ENCODE measurements at regions not wholly inside any gene's neighbourhood (a gene's known extent, or its start where the extent isn't known, plus 50 kb on each side); places are given as distances from the start of the nearest gene placed in this dataset.

DNA sequence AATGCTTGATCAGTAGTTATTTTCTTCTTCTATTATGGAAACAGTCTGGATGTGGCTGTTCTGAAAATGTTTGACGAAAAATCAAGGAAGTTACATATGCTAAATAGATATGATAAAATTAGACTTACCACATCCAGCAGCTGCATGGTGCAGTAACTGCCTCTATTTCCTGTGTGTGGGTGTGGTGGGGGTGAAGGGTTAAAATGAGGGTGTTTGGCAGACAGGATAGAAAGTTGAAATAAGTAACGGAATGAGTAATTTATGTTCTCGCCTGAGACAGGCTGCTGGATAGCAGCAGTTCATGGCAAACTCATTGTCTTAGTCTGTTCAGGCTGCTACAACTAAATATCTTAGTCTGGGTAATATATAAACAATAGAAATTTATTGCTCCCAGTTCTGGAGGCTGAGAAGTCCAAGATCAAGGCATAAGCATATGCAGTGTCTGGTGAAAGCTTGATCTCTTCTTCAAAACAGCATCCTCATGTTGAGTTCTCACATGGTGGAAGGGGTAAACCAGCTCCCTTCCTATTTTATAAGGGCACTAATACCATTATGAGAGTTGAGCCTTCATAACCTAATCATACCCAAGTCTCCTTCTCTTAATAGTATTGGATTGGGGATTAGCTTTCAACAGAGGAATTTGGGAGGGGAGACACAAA, 1248.9 kb downstream of the SLITRK5 start:
- H3K27ac Mint-ChIP-seq: no peak overlapping the region
- peaks cover 6% of the 10 kb centered on the region for H3K4me1 Mint-ChIP-seq (ENCODE audit: low read depth)
- no peaks in the 10 kb centered on the region for H3K36me3 Mint-ChIP-seq (ENCODE audit: low read depth)
- no peaks in the 10 kb centered on the region for H3K27me3 Mint-ChIP-seq (ENCODE audit: low read depth)
- H3K9me3 Mint-ChIP-seq: peaks cover 2% of the 10 kb centered on the region
- peak; percentile 54 for DNase-seq
- CTCF ChIA-PET: interaction anchor here (0.5 kb wide), 1 partner anchor 29 kb away, joined by 3 read pairs; no protein-coding TSS in a partner anchor
- H3K4me3 Mint-ChIP-seq: no peak overlapping the region
- intact Hi-C loops (cut with micrococcal nuclease): no loop called here

DNA sequence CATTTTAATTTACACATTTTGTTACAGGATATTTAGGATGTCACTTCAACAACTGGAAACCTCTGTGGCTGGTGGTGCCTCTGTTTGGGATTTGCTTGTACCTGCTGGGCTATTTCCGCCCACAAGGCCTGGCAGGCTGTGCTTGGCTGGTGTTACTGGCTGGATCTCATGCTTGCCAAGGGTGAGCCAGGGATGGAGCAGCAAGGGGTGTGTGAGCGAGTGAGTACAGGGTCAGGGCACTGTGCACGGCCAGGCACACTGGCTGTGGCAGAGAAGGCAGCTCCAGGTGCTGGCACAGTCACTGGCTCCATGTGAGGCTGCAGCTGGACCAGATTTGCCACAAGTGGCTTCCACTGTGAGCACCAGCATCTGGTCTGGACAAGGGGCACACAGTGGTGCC, 1254.8 kb downstream of the SLITRK5 start:
- intact Hi-C loops (cut with micrococcal nuclease): no loop called here
- CTCF ChIA-PET: no interaction called here
- no peak for DNase-seq
- no peaks in the 10 kb centered on the region for H3K36me3 Mint-ChIP-seq (ENCODE audit: low read depth)
- H3K9me3 Mint-ChIP-seq: no peaks in the 10 kb centered on the region
- H3K4me3 Mint-ChIP-seq: no peak overlapping the region
- H3K4me1 Mint-ChIP-seq (ENCODE audit: low read depth): no peaks in the 10 kb centered on the region
- H3K27ac Mint-ChIP-seq: no peak overlapping the region
- no peaks in the 10 kb centered on the region for H3K27me3 Mint-ChIP-seq (ENCODE audit: low read depth)

DNA sequence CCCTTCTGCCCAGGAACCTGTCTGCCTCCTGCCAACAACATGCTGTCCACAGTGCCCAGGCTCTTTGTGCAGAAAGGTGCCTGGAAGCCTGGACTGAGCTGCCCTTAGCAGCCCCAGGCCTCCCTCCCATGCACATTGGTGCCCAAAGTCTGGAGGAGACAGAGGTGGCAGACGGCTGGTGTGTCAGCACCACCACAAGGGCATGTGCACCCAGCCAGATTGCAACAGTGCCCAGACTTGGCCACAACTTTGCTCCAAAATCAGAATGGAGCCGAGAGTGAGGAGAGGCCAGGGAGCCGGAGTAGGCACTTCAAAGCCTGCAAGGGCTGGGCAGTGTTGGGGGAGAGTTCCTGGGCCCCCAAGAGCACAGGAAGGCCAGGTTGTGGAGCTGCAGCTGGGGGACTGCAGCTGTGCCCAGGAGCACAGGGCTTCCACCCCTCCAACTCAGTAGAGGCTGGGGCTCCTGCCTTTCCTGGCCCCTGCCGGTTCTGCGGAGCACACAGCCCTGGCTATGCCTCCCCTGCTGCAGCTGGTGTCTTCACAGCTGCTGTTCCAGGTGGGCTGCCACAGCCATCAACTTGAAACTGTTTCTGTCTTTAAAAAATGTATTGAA, 1255.8 kb downstream of the SLITRK5 start:
- intact Hi-C loops (cut with micrococcal nuclease): no loop called here
- Mint-ChIP-seq H3K4me3 (no peak overlapping the region), H3K27ac (no peak overlapping the region), H3K9me3 (no peaks in the 10 kb centered on the region), H3K36me3 (ENCODE audit: low read depth) (no peaks in the 10 kb centered on the region), H3K27me3 (ENCODE audit: low read depth) (no peaks in the 10 kb centered on the region), H3K4me1 (ENCODE audit: low read depth) (no peaks in the 10 kb centered on the region)
- no peak for DNase-seq
- CTCF ChIA-PET: no interaction called here

DNA sequence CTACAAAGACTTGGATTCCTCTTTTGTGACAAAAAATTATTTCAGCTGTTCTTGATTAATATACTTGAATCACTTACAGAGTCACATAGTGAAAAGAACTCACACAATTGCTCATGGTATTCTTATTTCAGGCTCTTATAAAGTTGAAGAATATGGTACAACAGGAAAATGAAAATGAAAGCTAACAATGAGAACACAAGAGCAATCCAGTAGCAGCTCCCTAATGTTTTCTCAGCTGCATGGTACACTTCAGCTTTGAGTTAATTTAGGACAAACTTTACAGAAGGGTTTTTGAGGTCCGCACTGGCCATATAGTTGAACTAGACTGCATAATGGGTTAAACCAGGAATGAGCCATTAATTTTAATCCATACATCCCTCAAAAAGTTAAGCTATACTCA, 1261.8 kb downstream of the SLITRK5 start:
- Mint-ChIP-seq H3K9me3 (peaks cover 1% of the 10 kb centered on the region), H3K4me1 (ENCODE audit: low read depth) (peaks cover 2% of the 10 kb centered on the region), H3K27me3 (ENCODE audit: low read depth) (no peaks in the 10 kb centered on the region), H3K4me3 (no peak overlapping the region), H3K27ac (no peak overlapping the region), H3K36me3 (ENCODE audit: low read depth) (no peaks in the 10 kb centered on the region)
- intact Hi-C loops (cut with micrococcal nuclease): no loop called here
- CTCF ChIA-PET: no interaction called here
- no peak for DNase-seq

DNA sequence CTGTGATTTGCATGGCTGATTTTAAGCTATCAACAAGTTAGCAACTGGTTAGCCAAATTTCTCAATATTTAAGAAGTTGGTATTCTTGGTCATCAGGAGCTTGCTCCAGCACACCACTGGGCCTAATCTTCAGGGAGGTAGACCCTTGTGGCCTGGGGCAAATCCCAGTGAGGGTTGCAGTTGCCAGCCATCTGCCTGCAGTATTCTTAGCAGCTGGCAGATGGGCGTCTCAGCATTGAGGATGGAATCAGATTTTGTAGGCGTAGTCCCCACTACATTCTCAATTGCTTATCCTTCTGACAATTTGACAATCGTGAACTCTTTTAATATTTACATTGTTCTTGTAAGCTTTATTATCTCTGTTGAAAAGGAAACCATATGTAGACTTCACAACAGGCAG, 1266.2 kb downstream of the SLITRK5 start:
- Mint-ChIP-seq H3K4me1 (ENCODE audit: low read depth) (no peaks in the 10 kb centered on the region), H3K27ac (no peak overlapping the region), H3K9me3 (no peaks in the 10 kb centered on the region), H3K36me3 (ENCODE audit: low read depth) (no peaks in the 10 kb centered on the region), H3K4me3 (no peak overlapping the region), H3K27me3 (ENCODE audit: low read depth) (no peaks in the 10 kb centered on the region)
- intact Hi-C loops (cut with micrococcal nuclease): no loop called here
- CTCF ChIA-PET: no interaction called here
- DNase-seq: no peak

DNA sequence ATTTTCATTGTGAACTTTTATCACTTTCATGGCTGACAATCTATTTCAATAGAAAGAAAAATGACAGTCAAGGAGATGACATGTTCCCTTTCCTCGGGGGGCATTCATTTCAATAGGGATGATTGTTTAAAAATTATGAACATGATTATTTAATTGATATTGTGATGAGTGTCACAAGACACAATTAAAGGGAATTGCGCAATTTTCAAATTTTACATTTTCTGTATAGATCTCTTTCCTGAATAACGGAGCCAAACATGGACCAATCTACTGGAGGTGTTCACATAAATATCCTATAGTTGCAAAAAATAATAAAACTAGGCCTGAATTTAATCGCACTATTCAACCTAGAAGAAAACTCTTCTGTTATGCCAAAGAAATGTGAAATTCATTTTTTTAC, 1274.6 kb downstream of the SLITRK5 start:
- Mint-ChIP-seq H3K4me1 (ENCODE audit: low read depth) (no peaks in the 10 kb centered on the region), H3K4me3 (no peak overlapping the region), H3K36me3 (ENCODE audit: low read depth) (no peaks in the 10 kb centered on the region), H3K9me3 (peaks cover 4% of the 10 kb centered on the region), H3K27me3 (ENCODE audit: low read depth) (no peaks in the 10 kb centered on the region), H3K27ac (no peak overlapping the region)
- intact Hi-C loops (cut with micrococcal nuclease): no loop called here
- DNase-seq: no peak
- CTCF ChIA-PET: no interaction called here

DNA sequence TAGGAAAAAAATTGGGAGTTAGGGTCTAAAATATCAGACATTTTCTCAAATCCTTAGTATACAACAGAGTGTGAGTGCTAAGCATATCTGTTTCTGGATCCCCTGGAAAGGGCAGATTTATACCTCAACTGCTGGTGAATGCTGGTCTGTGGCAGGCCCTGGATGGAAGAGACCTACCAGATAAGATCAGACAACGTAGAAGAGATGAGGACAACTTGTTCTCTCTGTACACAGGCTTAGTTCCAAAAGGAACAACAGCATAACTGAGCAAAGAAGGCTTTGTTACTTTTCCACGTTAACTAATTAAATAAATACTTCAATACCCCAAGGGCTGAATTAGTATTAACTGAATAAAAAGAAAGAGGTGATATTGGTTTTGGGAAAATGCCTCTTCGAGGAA, 1277.3 kb downstream of the SLITRK5 start:
- Mint-ChIP-seq H3K27ac (no peak overlapping the region), H3K27me3 (ENCODE audit: low read depth) (no peaks in the 10 kb centered on the region), H3K9me3 (peaks cover 4% of the 10 kb centered on the region), H3K36me3 (ENCODE audit: low read depth) (no peaks in the 10 kb centered on the region), H3K4me1 (ENCODE audit: low read depth) (no peaks in the 10 kb centered on the region), H3K4me3 (no peak overlapping the region)
- CTCF ChIA-PET: no interaction called here
- no peak for DNase-seq
- intact Hi-C loops (cut with micrococcal nuclease): no loop called here

DNA sequence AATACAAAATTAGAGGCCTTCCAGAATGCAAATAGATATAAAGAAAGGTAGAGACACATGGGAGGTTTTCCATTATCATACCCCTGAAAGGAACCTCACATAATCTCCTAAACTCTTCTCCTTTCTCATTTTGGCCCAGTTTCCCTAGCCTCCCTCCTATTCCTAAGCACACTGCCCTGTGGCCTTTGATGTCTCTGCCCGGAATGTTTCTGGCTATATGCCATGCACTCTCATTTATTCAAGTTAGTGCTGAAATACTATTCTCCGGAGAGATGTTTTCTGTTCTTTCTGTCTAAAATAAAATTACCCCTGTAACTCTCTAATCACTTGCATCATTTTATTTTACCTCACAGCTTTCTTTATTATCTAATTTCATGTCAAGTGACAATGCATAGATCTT, 1287.7 kb downstream of the SLITRK5 start:
- DNase-seq: no peak
- intact Hi-C loops (cut with micrococcal nuclease): no loop called here
- CTCF ChIA-PET: no interaction called here
- Mint-ChIP-seq H3K9me3 (peaks cover 14% of the 10 kb centered on the region), H3K4me1 (ENCODE audit: low read depth) (no peaks in the 10 kb centered on the region), H3K27me3 (ENCODE audit: low read depth) (no peaks in the 10 kb centered on the region), H3K4me3 (no peak overlapping the region), H3K36me3 (ENCODE audit: low read depth) (no peaks in the 10 kb centered on the region), H3K27ac (no peak overlapping the region)

DNA sequence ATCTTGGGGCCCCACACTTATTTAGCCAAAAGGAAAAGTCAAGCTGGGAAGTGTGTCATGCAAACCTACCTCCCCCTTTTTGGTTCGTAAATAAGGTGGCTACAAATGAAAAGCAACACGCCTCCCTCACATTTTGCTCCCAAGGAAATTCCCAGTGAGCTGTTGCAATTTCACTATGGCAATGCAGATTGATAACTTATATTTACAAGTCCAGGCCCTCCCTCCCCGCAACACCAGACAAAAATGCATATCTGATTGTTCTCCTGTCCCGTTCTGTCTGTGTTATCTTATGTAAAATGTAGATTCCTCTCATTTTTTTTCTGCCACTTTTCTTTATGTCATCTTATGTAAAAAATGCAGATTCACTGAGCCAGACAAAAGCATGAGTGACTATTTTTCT, 1305.3 kb downstream of the SLITRK5 start:
- DNase-seq: no peak
- Mint-ChIP-seq H3K27ac (no peak overlapping the region), H3K4me3 (no peak overlapping the region), H3K27me3 (ENCODE audit: low read depth) (no peaks in the 10 kb centered on the region), H3K36me3 (ENCODE audit: low read depth) (no peaks in the 10 kb centered on the region), H3K4me1 (ENCODE audit: low read depth) (no peaks in the 10 kb centered on the region), H3K9me3 (no peaks in the 10 kb centered on the region)
- intact Hi-C loops (cut with micrococcal nuclease): no loop called here
- CTCF ChIA-PET: no interaction called here

DNA sequence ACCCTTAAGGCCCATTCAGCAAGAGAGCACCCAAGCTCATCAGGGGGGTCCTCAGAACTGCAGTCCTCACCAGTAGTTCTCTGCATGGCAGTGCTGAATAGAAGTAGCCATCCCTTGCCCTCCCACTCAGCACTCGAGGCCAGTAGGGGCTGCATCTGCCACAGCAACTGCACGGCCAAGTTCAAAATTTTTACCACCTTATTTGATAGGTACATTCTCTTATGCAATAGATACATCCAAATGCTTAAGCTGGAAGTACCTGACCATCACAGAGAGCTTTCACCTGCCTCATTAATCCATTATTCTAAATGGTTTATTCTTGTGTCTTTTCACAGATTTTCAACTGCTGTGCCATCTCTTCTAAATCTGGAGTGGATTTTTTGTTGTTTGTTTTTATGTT, 1307.4 kb downstream of the SLITRK5 start:
- H3K27me3 Mint-ChIP-seq (ENCODE audit: low read depth): no peaks in the 10 kb centered on the region
- no peaks in the 10 kb centered on the region for H3K4me1 Mint-ChIP-seq (ENCODE audit: low read depth)
- intact Hi-C loops (cut with micrococcal nuclease): no loop called here
- DNase-seq: no peak
- H3K36me3 Mint-ChIP-seq (ENCODE audit: low read depth): no peaks in the 10 kb centered on the region
- H3K4me3 Mint-ChIP-seq: no peak overlapping the region
- CTCF ChIA-PET: no interaction called here
- H3K27ac Mint-ChIP-seq: no peak overlapping the region
- H3K9me3 Mint-ChIP-seq: no peaks in the 10 kb centered on the region

DNA sequence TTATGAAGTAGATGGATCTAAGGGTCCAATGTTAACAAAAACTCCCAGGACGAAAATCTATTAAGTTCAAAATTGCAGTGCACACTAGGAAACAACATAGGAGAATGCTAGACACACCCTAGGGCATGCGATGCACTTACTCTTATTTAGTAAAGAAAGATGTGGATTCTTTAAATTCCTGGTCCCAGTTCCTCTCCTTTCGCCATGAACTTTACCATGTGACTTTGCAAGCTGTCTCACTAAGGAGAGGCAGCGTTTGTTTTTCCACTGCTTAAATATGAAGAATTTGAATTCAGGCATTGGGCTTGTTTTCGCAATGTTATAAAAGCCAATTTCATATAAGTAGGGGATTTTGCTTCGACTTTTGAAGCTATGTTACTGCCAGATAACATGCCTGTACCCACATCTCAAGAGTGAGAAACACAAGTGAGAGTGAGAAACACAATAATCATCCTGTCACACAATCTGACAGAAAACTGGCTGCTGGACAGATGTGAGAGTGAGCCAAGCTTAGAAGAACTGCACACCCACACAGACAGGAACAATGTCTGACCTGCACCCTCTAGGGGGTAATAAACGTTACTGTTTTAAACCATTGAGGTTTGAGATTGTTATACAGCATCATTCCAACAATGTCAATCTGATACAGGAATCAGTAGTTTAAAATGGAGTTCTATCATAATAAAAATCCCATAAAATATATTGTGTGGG, 1308.4 kb downstream of the SLITRK5 start:
- Mint-ChIP-seq H3K27me3 (ENCODE audit: low read depth) (no peaks in the 10 kb centered on the region), H3K36me3 (ENCODE audit: low read depth) (no peaks in the 10 kb centered on the region), H3K4me1 (ENCODE audit: low read depth) (no peaks in the 10 kb centered on the region), H3K4me3 (no peak overlapping the region), H3K27ac (no peak overlapping the region), H3K9me3 (no peaks in the 10 kb centered on the region)
- CTCF ChIA-PET: no interaction called here
- peak; percentile 3 for DNase-seq
- intact Hi-C loops (cut with micrococcal nuclease): no loop called here

DNA sequence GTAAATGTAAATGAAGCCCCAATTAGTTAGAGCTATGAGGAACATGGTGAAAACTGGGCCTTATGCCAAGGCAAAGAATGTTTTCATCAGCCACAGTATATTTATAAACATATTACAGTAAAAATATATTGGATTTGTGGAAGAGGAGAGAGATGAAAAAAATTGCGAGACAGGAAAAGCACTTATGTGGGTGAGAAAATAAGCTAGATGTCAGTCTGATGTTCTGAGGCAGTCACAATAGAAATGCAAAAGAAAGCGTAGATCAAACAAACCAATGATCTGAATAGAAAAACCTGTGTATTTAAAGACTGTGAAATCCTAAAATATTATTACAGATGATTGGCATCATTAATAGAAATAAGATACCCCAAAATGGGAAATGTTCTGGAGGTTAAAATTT, 1332.5 kb downstream of the SLITRK5 start:
- Mint-ChIP-seq H3K27me3 (ENCODE audit: low read depth) (no peaks in the 10 kb centered on the region), H3K27ac (no peak overlapping the region), H3K9me3 (peaks cover 2% of the 10 kb centered on the region), H3K4me1 (ENCODE audit: low read depth) (no peaks in the 10 kb centered on the region), H3K4me3 (no peak overlapping the region), H3K36me3 (ENCODE audit: low read depth) (no peaks in the 10 kb centered on the region)
- CTCF ChIA-PET: no interaction called here
- intact Hi-C loops (cut with micrococcal nuclease): no loop called here
- no peak for DNase-seq

DNA sequence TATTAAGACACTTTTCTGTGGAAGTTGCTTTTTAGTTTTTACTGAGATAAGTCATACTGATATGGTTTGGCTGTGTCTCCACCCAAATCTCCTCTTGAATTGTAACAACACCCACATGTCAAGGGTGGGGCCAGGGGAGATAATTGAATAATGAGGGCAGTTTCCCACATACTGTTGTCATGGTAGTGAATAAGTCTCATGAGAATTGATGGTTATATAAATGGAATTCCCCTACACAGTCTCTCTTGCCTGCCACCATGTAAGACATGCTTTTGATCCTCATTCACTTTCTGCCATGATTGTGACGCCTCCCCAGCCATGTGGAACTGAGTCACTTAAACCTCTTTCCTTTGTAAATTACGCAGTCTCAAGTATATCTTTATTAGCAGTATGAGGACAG, 1340.4 kb downstream of the SLITRK5 start:
- intact Hi-C loops (cut with micrococcal nuclease): no loop called here
- Mint-ChIP-seq H3K4me1 (ENCODE audit: low read depth) (no peaks in the 10 kb centered on the region), H3K4me3 (no peak overlapping the region), H3K27ac (no peak overlapping the region), H3K36me3 (ENCODE audit: low read depth) (no peaks in the 10 kb centered on the region), H3K9me3 (peaks cover 4% of the 10 kb centered on the region), H3K27me3 (ENCODE audit: low read depth) (no peaks in the 10 kb centered on the region)
- DNase-seq: no peak
- CTCF ChIA-PET: no interaction called here

Data from activated naive CD4-positive, alpha-beta T cell treated with anti-CD3 and anti-CD28 coated beads for 36 hours (primary cell).